ENCODE measurements at regions not wholly inside any gene's neighbourhood (a gene's known extent, or its start where the extent isn't known, plus 50 kb on each side); places are given as distances from the start of the nearest gene placed in this dataset.

DNA sequence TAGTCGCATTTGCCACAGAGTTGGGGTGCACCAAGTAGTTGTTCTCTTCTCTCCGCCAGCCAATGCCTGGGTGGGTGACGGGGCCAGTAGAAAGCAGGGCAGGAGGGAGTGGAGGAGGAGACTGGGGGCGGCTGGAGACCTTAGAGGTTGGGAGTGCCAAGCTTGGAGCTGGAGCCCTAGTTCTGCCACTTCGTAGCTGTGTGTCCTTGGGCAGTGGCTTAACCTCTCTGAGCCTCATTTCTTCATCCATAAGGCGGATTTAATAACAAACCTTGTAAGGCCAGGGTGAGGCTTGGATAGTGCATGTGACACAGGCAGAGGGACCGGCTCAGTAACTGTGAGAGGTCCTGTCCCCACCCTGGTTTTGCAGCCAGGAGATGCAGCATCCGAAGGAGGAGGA is 81.1 kb upstream of the LHX5 start:
- TF ChIP-seq, protein P1, sequence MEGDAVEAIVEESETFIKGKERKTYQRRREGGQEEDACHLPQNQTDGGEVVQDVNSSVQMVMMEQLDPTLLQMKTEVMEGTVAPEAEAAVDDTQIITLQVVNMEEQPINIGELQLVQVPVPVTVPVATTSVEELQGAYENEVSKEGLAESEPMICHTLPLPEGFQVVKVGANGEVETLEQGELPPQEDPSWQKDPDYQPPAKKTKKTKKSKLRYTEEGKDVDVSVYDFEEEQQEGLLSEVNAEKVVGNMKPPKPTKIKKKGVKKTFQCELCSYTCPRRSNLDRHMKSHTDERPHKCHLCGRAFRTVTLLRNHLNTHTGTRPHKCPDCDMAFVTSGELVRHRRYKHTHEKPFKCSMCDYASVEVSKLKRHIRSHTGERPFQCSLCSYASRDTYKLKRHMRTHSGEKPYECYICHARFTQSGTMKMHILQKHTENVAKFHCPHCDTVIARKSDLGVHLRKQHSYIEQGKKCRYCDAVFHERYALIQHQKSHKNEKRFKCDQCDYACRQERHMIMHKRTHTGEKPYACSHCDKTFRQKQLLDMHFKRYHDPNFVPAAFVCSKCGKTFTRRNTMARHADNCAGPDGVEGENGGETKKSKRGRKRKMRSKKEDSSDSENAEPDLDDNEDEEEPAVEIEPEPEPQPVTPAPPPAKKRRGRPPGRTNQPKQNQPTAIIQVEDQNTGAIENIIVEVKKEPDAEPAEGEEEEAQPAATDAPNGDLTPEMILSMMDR (IDR thresholded peaks at IDR 0.05; ENCODE audit: low read depth, low read length), result no peak

DNA sequence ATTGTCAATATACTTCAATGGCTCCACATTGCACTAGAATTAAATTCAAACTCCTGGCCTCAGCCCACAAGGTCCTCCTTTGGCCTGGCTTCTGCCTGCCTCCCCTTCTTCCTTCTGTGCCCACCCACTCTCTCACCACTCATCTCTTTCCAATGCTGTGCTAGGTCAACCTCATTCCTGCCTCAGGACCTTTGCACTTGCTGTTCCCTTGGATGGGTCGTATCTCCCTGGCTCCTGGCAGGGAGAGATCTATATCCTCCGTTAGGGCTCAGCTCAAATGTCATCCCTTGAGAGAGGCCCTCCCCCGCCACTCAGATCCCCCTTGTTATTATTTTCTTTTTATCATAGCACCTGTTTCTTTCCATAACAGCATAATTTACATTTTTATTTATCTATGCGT is 79.9 kb upstream of the LHX5 start:
- no peak overlapping the region for H3K4me3 ChIP-seq (ENCODE audit: low read depth, low read length)
- H3K9me3 ChIP-seq (ENCODE audit: control insufficient read depth, insufficient read depth, low read length), result no peaks in the 10 kb centered on the region
- CTCF ChIA-PET, result no interaction called here
- no peak overlapping the region for H3K27ac ChIP-seq (ENCODE audit: low read depth, low read length)
- no peaks in the 10 kb centered on the region for H3K27me3 ChIP-seq (ENCODE audit: control insufficient read depth, insufficient read depth, low read length)
- POLR2A ChIA-PET, result no interaction called here
- no peak for DNase-seq (ENCODE audit: low read depth, low spot score)
- TF ChIP-seq, protein P1 (IDR thresholded peaks at IDR 0.05; ENCODE audit: low read depth, low read length), result no peak

More for the DNA sequence above, 81.1 kb upstream of the LHX5 start:
- Histone ChIP-seq H3K4me3 (ENCODE audit: low read depth, low read length) (no peak overlapping the region), H3K27me3 (ENCODE audit: control insufficient read depth, insufficient read depth, low read length) (no peaks in the 10 kb centered on the region), H3K27ac (ENCODE audit: low read depth, low read length) (no peak overlapping the region), H3K9me3 (ENCODE audit: control insufficient read depth, insufficient read depth, low read length) (no peaks in the 10 kb centered on the region)
- ChIA-PET POLR2A (no interaction called here), CTCF (no interaction called here)
- DNase-seq (ENCODE audit: low read depth, low spot score), result no peak

DNA sequence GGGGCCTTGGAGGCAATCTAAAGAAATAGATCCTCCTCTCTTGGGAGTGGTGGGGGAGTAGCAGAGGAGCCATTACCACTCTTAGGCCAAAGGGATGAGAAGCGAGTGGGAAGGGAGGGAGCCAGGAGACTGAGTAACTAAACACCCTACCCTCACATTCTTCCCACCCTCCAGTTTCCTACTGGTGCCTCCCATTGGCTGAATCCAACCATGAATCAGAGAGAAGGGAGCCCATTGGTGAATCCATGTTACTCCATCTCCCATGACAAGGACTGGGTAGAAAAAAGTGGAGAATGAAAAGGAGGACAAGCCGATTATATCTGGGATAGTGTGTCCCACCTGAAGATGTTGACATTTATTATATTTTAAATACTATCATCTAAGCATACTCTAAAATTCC is 76.8 kb upstream of the LHX5 start:
- DNase-seq (ENCODE audit: low read depth, low spot score), result no peak
- CTCF ChIA-PET, result no interaction called here
- no peaks in the 10 kb centered on the region for H3K27me3 ChIP-seq (ENCODE audit: control insufficient read depth, insufficient read depth, low read length)
- TF ChIP-seq, protein P1 (IDR thresholded peaks at IDR 0.05; ENCODE audit: low read depth, low read length), result no peak
- H3K9me3 ChIP-seq (ENCODE audit: control insufficient read depth, insufficient read depth, low read length), result no peaks in the 10 kb centered on the region
- H3K4me3 ChIP-seq (ENCODE audit: low read depth, low read length), result no peak overlapping the region
- POLR2A ChIA-PET, result no interaction called here
- H3K27ac ChIP-seq (ENCODE audit: low read depth, low read length), result no peak overlapping the region

DNA sequence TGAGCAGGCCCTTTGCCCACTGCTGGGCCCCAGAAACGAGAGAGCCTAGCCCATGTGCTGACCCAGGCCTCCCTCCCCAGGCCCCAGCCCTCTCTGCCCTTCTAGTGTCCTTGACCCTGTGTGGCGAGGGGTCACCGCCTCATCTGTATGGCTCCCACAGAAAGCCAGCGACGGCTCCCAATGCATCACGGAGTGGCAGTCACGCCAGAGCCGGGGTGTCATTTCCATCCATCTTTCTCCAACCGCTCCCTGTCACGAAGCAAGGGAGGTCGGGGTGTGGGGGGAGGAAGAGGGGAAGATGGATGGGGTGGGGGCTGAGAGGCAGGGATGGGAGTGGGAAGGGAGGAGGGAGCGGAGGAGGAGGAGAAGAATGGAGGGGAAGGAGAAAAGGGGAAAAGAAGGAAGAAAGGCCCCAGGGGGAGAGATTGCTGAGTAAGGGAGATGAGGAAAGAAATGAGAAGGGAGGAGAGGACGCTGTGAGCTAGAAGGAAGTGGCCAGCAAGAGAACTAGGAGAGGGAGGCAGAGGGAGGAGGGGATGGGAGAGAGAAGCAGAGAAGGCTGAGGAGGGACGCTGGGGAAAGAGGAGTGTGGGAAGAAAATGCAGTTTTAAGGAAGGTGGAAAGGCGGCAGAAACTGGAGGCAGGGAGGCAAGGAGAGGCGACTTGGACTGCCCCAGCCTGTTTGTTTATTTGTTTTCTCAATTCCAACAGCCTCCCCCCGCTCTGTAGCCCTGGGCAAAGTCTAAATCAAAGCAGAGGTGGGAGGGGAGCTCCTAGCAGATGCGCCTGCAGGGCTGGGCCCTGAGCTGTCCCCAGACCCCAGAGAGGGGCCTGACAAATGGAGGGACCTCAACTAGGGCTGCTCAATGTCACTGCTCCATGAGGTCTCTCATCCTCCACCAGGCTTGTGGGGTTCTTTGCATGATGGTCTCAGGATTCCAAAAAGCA is 75.5 kb upstream of the LHX5 start:
- no peak overlapping the region for H3K27ac ChIP-seq (ENCODE audit: low read depth, low read length)
- TF ChIP-seq, protein P1 (IDR thresholded peaks at IDR 0.05; ENCODE audit: low read depth, low read length), result no peak
- ChIA-PET POLR2A (no interaction called here), CTCF (no interaction called here)
- no peak overlapping the region for H3K4me3 ChIP-seq (ENCODE audit: low read depth, low read length)
- H3K9me3 ChIP-seq (ENCODE audit: control insufficient read depth, insufficient read depth, low read length), result no peaks in the 10 kb centered on the region
- H3K27me3 ChIP-seq (ENCODE audit: control insufficient read depth, insufficient read depth, low read length), result no peaks in the 10 kb centered on the region
- DNase-seq (ENCODE audit: low read depth, low spot score), result no peak

DNA sequence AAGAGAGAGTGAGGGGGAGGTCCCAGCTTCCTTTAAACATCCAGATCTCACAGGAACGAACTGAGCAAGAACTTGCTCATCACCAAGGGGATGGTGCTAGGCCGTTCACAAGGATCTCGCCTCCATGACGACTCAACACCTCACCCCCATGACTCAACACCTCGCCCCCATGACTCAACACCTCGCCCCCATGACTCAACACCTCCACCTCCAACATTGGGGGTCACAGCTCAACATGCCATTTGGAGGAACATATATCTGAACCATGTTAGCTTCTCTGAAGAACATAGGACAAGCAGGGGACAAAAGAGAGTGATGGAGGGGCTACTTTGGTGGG is 66.0 kb upstream of the LHX5 start:
- ChIA-PET CTCF (no interaction called here), POLR2A (no interaction called here)
- no peak for DNase-seq (ENCODE audit: low read depth, low spot score)
- Histone ChIP-seq H3K27me3 (ENCODE audit: control insufficient read depth, insufficient read depth, low read length) (no peaks in the 10 kb centered on the region), H3K9me3 (ENCODE audit: control insufficient read depth, insufficient read depth, low read length) (no peaks in the 10 kb centered on the region), H3K27ac (ENCODE audit: low read depth, low read length) (no peak overlapping the region), H3K4me3 (ENCODE audit: low read depth, low read length) (no peak overlapping the region)
- TF ChIP-seq, protein P1 (IDR thresholded peaks at IDR 0.05; ENCODE audit: low read depth, low read length), result no peak

Data from AG04450 (cell line).